SH-SY5Y (cell line): ENCODE measurements at regions not wholly inside any gene's neighbourhood (a gene's known extent, or its start where the extent isn't known, plus 50 kb on each side); places are given as distances from the start of the nearest gene placed in this dataset.

Source experiments
- GATA2 ChIP-seq: IDR thresholded peaks from 2 replicates; pipeline ENCODE4 v1.6.1; 2011; ENCODE audit warnings: mild to moderate bottlenecking, low read depth, low read length
- GATA3 ChIP-seq: IDR thresholded peaks from 2 replicates; pipeline ENCODE4 v1.6.1; 2011; ENCODE audit warnings: low read depth, mild to moderate bottlenecking, low read length, moderate library complexity

DNA sequence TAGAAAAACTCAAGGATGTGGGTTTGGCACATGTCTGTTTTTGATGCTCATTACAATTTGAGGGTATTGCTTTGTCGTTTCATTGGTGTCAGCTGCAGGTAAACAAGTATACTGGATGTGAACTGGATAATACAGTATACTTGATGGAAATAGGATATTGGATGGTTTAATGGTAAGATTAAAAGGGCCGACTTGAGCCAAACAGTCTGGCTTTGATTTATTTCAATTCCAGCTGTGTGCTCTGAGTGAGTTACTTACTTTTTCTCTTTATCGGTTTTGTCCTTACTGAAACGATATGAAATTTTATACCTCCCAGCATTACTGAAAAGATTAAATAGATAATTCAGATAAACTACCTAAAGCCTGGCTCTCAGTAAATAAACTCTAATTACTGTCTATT, 227.6 kb downstream of the ASXL3 start:
- no peak for TF ChIP-seq GATA2
- no peak for TF ChIP-seq GATA3
